Transverse colon (tissue), 4 donors: ENCODE measurements at regions not wholly inside any gene's neighbourhood (a gene's known extent, or its start where the extent isn't known, plus 50 kb on each side); places are given as distances from the start of the nearest gene placed in this dataset.

Experiments
- DNase-seq: peaks from one replicate; pipeline ENCODE4 v3.0.0-alpha.2; 2019
- H3K27ac ChIP-seq, 4 donors: fragments of 200-600 bp; sonication (generic); 2 replicates each; pipeline ENCODE4 v1.5.1; 2016 to 2018; ENCODE audit warnings: inconsistent platforms in 4 of 4
- H3K27me3 ChIP-seq: fragments of 200-600 bp; sonication (generic); 2 replicates; pipeline ENCODE4 v1.5.1; 2017; ENCODE audit warnings: inconsistent platforms
- H3K36me3 ChIP-seq, 4 donors: fragments of 200-600 bp; sonication (generic); 2 replicates each; pipeline ENCODE4 v1.5.1; 2017 to 2019; ENCODE audit warnings: inconsistent platforms in 4 of 4
- H3K4me1 ChIP-seq, 4 donors: fragments of 200-600 bp; sonication (generic); 2 replicates each; pipeline ENCODE4 v1.5.1; 2017 to 2020; ENCODE audit warnings: inconsistent platforms in 4 of 4
- H3K4me3 ChIP-seq, 4 donors: fragments of 200-600 bp; sonication (generic); 1 replicate in 1 of 4; 2 replicates in 3 of 4; pipeline versions ENCODE4 v1.5.1 to v1.6.1; 2017 to 2019; ENCODE audit warnings: inconsistent platforms in 4 of 4
- H3K9me3 ChIP-seq, 2 donors: fragments of 200-600 bp; sonication (generic); 2 replicates each; pipeline ENCODE4 v1.5.1; 2017 to 2019; ENCODE audit warnings: inconsistent platforms in 2 of 2
- EP300 ChIP-seq: sonication (generic); formaldehyde crosslinking; IDR thresholded peaks from one replicate; pipeline ENCODE4 v1.6.1; 2017; ENCODE audit warnings: antibody characterized with exemption, low read depth
- POLR2A ChIP-seq: fragments of 450-650 bp; IDR thresholded peaks from one replicate; pipeline ENCODE4 v1.6.1; 2016; ENCODE audit warnings: antibody characterized with exemption, mild to moderate bottlenecking, moderate library complexity
- POLR2AphosphoS5 ChIP-seq, 3 donors: sonication (generic); formaldehyde crosslinking; IDR thresholded peaks; one replicate each; pipeline ENCODE4 v1.6.1; 2016; ENCODE audit warnings: antibody characterized with exemption in 3 of 3
- WGBS, 2 donors: methylation state at CpG; one replicate each; pipeline ENCODE4 v1.1.5; 2018; ENCODE audit warnings: low coverage in 1 of 2; 5-methylcytosine and 5-hydroxymethylcytosine counted together
- in situ Hi-C, 4 donors: fragments of 200-750 bp; cut with MboI; loops; one replicate each; pipeline versions ENCODE4 v1.15.0 to v1.15.1; 2017; ENCODE audit warnings: low sequenced_read_pairs in 3 of 4, low pct_ligation_motif_present in 1 of 4, low pct_unique_long_range_greater_than_20kb in 1 of 4
- intact Hi-C: fragments of 100-400 bp; cut with DNase I; formaldehyde crosslinking; loops from one replicate; pipeline ENCODE4 v1.15.1; 2023; ENCODE audit warnings: low total_unique reads
- TF ChIP-seq, protein P1 (sequence below), 5 experiments: fragments of 200-600 bp in 3 of 5; fragments of 450-650 bp in 2 of 5; sonication (generic) in 3 of 5; IDR thresholded peaks; 1 replicate in 2 of 5; 2 replicates in 3 of 5; pipeline ENCODE4 v1.5.1; 2016 to 2017; ENCODE audit warnings: antibody characterized with exemption in 5 of 5, inconsistent platforms in 3 of 5, mild to moderate bottlenecking in 2 of 5, moderate library complexity in 1 of 5

GRCh38 chr2:147553775-147554271, 291.0 kb upstream of the ACVR2A start:
- TF ChIP-seq POLR2A (no peak), EP300 (no peak), POLR2AphosphoS5 (IDR thresholded peaks at IDR 0.05) (no peak)
- TF ChIP-seq, protein P1, sequence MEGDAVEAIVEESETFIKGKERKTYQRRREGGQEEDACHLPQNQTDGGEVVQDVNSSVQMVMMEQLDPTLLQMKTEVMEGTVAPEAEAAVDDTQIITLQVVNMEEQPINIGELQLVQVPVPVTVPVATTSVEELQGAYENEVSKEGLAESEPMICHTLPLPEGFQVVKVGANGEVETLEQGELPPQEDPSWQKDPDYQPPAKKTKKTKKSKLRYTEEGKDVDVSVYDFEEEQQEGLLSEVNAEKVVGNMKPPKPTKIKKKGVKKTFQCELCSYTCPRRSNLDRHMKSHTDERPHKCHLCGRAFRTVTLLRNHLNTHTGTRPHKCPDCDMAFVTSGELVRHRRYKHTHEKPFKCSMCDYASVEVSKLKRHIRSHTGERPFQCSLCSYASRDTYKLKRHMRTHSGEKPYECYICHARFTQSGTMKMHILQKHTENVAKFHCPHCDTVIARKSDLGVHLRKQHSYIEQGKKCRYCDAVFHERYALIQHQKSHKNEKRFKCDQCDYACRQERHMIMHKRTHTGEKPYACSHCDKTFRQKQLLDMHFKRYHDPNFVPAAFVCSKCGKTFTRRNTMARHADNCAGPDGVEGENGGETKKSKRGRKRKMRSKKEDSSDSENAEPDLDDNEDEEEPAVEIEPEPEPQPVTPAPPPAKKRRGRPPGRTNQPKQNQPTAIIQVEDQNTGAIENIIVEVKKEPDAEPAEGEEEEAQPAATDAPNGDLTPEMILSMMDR (IDR thresholded peaks at IDR 0.05): no peak
- in situ Hi-C loops (no loop called here), intact Hi-C loops (no loop called here)
- Histone ChIP-seq H3K4me3 (no peak overlapping the region), H3K4me1 (peaks cover 0 to 5% (median 3%) of the 10 kb centered on the region in 4 donors), H3K36me3 (no peaks in the 10 kb centered on the region), H3K27me3 (no peaks in the 10 kb centered on the region), H3K9me3 (no peaks in the 10 kb centered on the region), H3K27ac (no peak overlapping the region)
- WGBS, 2 donors: 83 to 96% methylated on average over 4 to 6 of the region's 6 CpGs
- no peak for DNase-seq

GRCh38 chr2:147550995-147551731, 293.7 kb upstream of the ACVR2A start:
- TF ChIP-seq POLR2AphosphoS5 (IDR thresholded peaks at IDR 0.05) (no peak), POLR2A (no peak), EP300 (no peak)
- TF ChIP-seq, protein P1 (IDR thresholded peaks at IDR 0.05): no peak
- Histone ChIP-seq H3K36me3 (no peaks in the 10 kb centered on the region), H3K4me1 (no peaks in the 10 kb centered on the region), H3K27ac (no peak overlapping the region), H3K27me3 (no peaks in the 10 kb centered on the region), H3K9me3 (no peaks in the 10 kb centered on the region), H3K4me3 (no peak overlapping the region)
- in situ Hi-C loops (no loop called here), intact Hi-C loops (no loop called here)
- no peak for DNase-seq
- WGBS, 2 donors: 80 to 85% methylated on average over 4 to 5 of the region's 5 CpGs

DNA sequence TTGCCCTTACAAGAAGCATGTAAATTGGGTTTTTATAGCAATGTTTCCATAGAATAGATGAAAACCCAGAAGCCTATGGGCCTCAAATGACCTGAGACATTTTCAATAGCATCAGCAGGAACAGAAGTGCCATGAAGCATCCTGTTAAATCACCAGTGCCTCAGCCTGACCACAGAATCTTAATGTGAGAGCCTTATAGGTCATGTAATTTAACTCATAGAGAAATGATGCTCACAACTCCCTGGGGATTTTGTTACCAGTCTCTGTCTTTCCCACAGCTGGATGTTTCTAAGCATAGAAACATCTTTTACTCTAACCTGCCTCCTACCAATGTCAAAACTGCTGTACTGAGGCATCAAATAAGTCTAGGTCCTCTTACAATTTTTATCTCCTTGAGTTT, 295.8 kb upstream of the ACVR2A start:
- H3K27ac ChIP-seq: no peak overlapping the region
- H3K4me3 ChIP-seq: no peak overlapping the region
- in situ Hi-C loops (no loop called here), intact Hi-C loops (no loop called here)
- H3K27me3 ChIP-seq: no peaks in the 10 kb centered on the region
- no peak for DNase-seq
- H3K4me1 ChIP-seq: no peaks in the 10 kb centered on the region
- TF ChIP-seq, protein P1 (IDR thresholded peaks at IDR 0.05): no peak
- no peak for TF ChIP-seq POLR2A
- no peak for TF ChIP-seq POLR2AphosphoS5 (IDR thresholded peaks at IDR 0.05)
- TF ChIP-seq EP300: no peak
- no peaks in the 10 kb centered on the region for H3K9me3 ChIP-seq
- no peaks in the 10 kb centered on the region for H3K36me3 ChIP-seq

- 83 to 86% methylated on average over 1 of the region's 1 CpG for WGBS, 2 donors
- H3K27ac ChIP-seq: no peak overlapping the region
- H3K27me3 ChIP-seq: no peaks in the 10 kb centered on the region
- in situ Hi-C loops: no loop called here
- no peaks in the 10 kb centered on the region for H3K4me1 ChIP-seq
- no peaks in the 10 kb centered on the region for H3K36me3 ChIP-seq
- no peaks in the 10 kb centered on the region for H3K9me3 ChIP-seq
- no peak for DNase-seq
- H3K4me3 ChIP-seq: no peak overlapping the region
- TF ChIP-seq POLR2A (no peak), EP300 (no peak), POLR2AphosphoS5 (IDR thresholded peaks at IDR 0.05) (no peak)
- TF ChIP-seq, protein P1 (IDR thresholded peaks at IDR 0.05): no peak
- intact Hi-C loops: no loop called here
Observed at GRCh38 chr2:147548451-147548850, 296.4 kb upstream of the ACVR2A start.
